A673 (cell line): ENCODE measurements at regions not wholly inside any gene's neighbourhood (a gene's known extent, or its start where the extent isn't known, plus 50 kb on each side); places are given as distances from the start of the nearest gene placed in this dataset.

Experiments
- BruUV-seq: library from RNA; stranded (reverse); fragments of 400-500 nt; replicated peaks from 2 replicates; lab custom pipeline; 2021; lab: Mats Ljungman, UMichigan
- CTCF ChIA-PET: fragments of 300-600 bp; sonication (Branson Sonifier 250); formaldehyde crosslinking; loops from one replicate; lab custom pipeline; 2022; ENCODE audit warnings: antibody characterized with exemption; lab: Charles Lee
- POLR2A ChIA-PET: fragments of 300-600 bp; sonication (Branson Sonifier 250); formaldehyde crosslinking; loops from one replicate; lab custom pipeline; 2022; ENCODE audit warnings: antibody characterized with exemption; ENCODE audit not compliant: low non-redundant PET; lab: Charles Lee
- DNase-seq: peaks from one replicate; pipeline ENCODE4 v3.0.0-alpha.2; 2015; ENCODE audit warnings: low spot score
- H3K27ac ChIP-seq: fragments of 200-600 bp; sonication (generic); 2 replicates; pipeline ENCODE4 v1.5.1; 2016; ENCODE audit warnings: mixed run types, low read depth, mild to moderate bottlenecking, mixed read lengths, antibody characterized with exemption, low read length; ENCODE audit not compliant: poor library complexity, severe bottlenecking
- H3K27me3 ChIP-seq: fragments of 200-600 bp; sonication (generic); replicated peaks from 2 replicates; pipeline ENCODE4 v1.6.1; 2017; ENCODE audit warnings: mixed run types, low read depth, mild to moderate bottlenecking, mixed read lengths, antibody characterized with exemption, low read length; ENCODE audit not compliant: insufficient read depth, poor library complexity
- H3K36me3 ChIP-seq: fragments of 200-600 bp; sonication (generic); 2 replicates; pipeline ENCODE4 v1.6.1; 2016; ENCODE audit warnings: mixed run types, mild to moderate bottlenecking, mixed read lengths, antibody characterized with exemption, low read length; ENCODE audit not compliant: insufficient read depth, poor library complexity, severe bottlenecking
- H3K4me1 ChIP-seq: fragments of 200-600 bp; sonication (generic); 2 replicates; pipeline ENCODE4 v1.6.1; 2017; ENCODE audit warnings: mixed run types, mild to moderate bottlenecking, mixed read lengths, antibody characterized with exemption, low read length; ENCODE audit not compliant: insufficient read depth, poor library complexity, severe bottlenecking
- H3K4me3 ChIP-seq: fragments of 200-600 bp; sonication (generic); 2 replicates; pipeline ENCODE4 v1.5.1; 2016; ENCODE audit warnings: low read depth, mixed run types, mild to moderate bottlenecking, mixed read lengths, low read length; ENCODE audit not compliant: poor library complexity, severe bottlenecking
- H3K9me3 ChIP-seq: fragments of 200-600 bp; sonication (generic); 2 replicates; pipeline ENCODE4 v1.6.1; 2016; ENCODE audit warnings: mixed run types, low read depth, mild to moderate bottlenecking, mixed read lengths, antibody characterized with exemption, low read length; ENCODE audit not compliant: poor library complexity, severe bottlenecking
- CTCF ChIP-seq: fragments of 300-800, 200-600 bp; sonication (generic); conservative IDR thresholded peaks from 2 replicates; pipeline ENCODE4 v1.5.1; 2017; ENCODE audit warnings: low read depth, mild to moderate bottlenecking, antibody characterized with exemption, low read length, moderate library complexity, mixed read lengths
- EZH2 ChIP-seq: fragments of 200-600 bp; sonication (generic); IDR thresholded peaks from 2 replicates; pipeline ENCODE4 v1.6.1; 2017; ENCODE audit warnings: borderline replicate concordance, low read depth, mild to moderate bottlenecking, mixed read lengths, antibody characterized with exemption, low read length; ENCODE audit not compliant: poor library complexity, severe bottlenecking
- intact Hi-C: fragments of 100-400 bp; cut with micrococcal nuclease; formaldehyde crosslinking; loops from one replicate; pipeline ENCODE4 v1.10.0; 2022; ENCODE audit not compliant: unreplicated experiment

GRCh38 chr9:71249729-71250317, 128.4 kb upstream of the TRPM3 start:
- H3K27ac ChIP-seq = no peak overlapping the region
- H3K27me3 ChIP-seq = no peaks in the 10 kb centered on the region
- BruUV-seq = no TSS peak
- H3K4me3 ChIP-seq = no peak overlapping the region
- POLR2A ChIA-PET = no interaction called here
- TF ChIP-seq CTCF (peak; percentile 86), EZH2 (no peak)
- CTCF ChIA-PET = interaction anchor here (0.6 to 3.3 kb wide), 2 partner anchors 610 kb away, joined by 4 to 19 read pairs; no protein-coding TSS in a partner anchor
- H3K9me3 ChIP-seq = no peaks in the 10 kb centered on the region
- no peaks in the 10 kb centered on the region for H3K36me3 ChIP-seq
- intact Hi-C loops = loop anchor here (1.0 to 10.0 kb wide), 3 partner anchors 225 to 610 kb away; no protein-coding TSS in a partner anchor
- peak; percentile 70 for DNase-seq
- no peaks in the 10 kb centered on the region for H3K4me1 ChIP-seq

- TF ChIP-seq EZH2 = no peak
- no peak for TF ChIP-seq CTCF
- H3K27me3 ChIP-seq = no peaks in the 10 kb centered on the region
- intact Hi-C loops = loop anchor here (10.0 kb wide), 1 partner anchor 221 kb away; no protein-coding TSS in a partner anchor
- H3K27ac ChIP-seq = no peak overlapping the region
- no TSS peak for BruUV-seq
- no peak overlapping the region for H3K4me3 ChIP-seq
- POLR2A ChIA-PET = no interaction called here
- H3K4me1 ChIP-seq = no peaks in the 10 kb centered on the region
- H3K36me3 ChIP-seq = no peaks in the 10 kb centered on the region
- H3K9me3 ChIP-seq = no peaks in the 10 kb centered on the region
- no peak for DNase-seq
- CTCF ChIA-PET = no interaction called here
These were observed 124.2 kb upstream of the TRPM3 start for GRCh38 chr9:71245651-71246050.

GRCh38 chr9:71243951-71244350, 122.5 kb upstream of the TRPM3 start:
- Histone ChIP-seq H3K27me3 (peaks cover 2% of the 10 kb centered on the region), H3K36me3 (no peaks in the 10 kb centered on the region), H3K4me1 (no peaks in the 10 kb centered on the region), H3K27ac (no peak overlapping the region), H3K4me3 (no peak overlapping the region), H3K9me3 (no peaks in the 10 kb centered on the region)
- intact Hi-C loops = loop anchor here (10.0 kb wide), 1 partner anchor 219 kb away; no protein-coding TSS in a partner anchor
- no peak for DNase-seq
- ChIA-PET CTCF (no interaction called here), POLR2A (no interaction called here)
- BruUV-seq = no TSS peak
- TF ChIP-seq CTCF (no peak), EZH2 (no peak)
